ENCODE measurements at regions not wholly inside any gene's neighbourhood (a gene's known extent, or its start where the extent isn't known, plus 50 kb on each side); places are given as distances from the start of the nearest gene placed in this dataset.

GRCh38 chr1:56304975-56305374 lies 274.4 kb downstream of the PLPP3 start:
- DNase-seq, result no peak

- no peak for DNase-seq
These were observed 275.6 kb downstream of the PLPP3 start for GRCh38 chr1:56303805-56304204.

- no peak for DNase-seq
These were observed 276.5 kb downstream of the PLPP3 start for GRCh38 chr1:56302878-56303277.

DNA sequence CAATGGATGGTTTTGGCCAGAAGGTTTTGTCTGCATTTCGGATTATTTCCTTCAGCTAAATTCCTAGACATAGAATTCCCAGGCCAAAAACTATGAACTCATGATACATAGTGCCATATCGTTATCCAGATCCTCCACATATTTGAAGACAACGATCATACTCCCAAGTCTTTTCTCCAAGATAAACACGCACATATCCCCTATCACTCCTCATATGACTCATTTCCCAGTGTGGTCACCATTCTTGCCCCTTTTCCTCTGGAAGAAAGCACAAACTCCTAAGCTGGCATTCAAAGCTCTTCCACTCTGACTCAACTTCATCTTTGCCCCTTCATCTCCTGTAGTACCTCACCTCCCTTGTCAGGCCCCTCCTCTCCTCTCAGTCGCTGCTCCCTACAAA lies 277.6 kb downstream of the PLPP3 start:
- DNase-seq, result no peak

- no peak for DNase-seq
These were observed 278.5 kb downstream of the PLPP3 start for GRCh38 chr1:56300836-56301235.

DNA sequence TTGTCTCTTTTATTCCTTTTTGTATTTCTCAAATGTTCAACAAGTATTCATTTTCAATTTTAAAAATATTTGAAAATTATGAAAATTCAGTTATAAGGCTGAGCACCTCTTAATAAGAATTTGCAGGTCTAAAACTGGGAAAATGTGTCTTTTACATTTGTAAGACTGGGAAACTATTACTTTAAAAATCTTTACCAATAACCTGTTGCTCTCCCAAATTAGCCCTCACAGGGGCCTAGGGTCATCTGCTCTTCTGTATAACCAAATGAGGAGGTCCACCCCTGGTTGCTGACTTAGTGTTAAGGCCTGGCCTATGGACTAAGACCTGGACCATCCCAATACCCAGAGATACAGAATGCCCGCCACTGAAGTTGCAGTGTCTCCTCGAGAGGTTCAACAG lies 280.5 kb downstream of the PLPP3 start:
- no peak for DNase-seq

DNA sequence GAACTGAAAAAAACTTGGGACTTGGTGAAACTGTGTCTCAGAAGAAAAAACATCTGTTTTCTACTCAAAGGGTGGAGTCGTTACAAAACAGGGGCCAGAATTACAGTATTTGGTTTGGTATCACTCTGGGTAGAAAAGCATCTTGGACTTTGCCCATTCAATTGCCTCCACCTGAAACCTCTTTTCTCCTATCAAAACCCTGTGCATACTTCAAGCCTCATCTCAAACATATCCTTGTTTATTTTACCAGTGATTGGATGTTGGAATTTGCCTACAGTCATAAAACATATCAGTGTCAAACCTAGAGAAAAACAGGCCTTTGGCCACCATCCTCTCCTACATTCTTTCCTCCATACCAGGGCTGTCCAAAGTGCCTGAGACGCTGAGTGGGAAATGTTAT lies 281.5 kb downstream of the PLPP3 start:
- DNase-seq, result no peak

GRCh38 chr1:56297208-56297607 lies 282.2 kb downstream of the PLPP3 start:
- no peak for DNase-seq

DNA sequence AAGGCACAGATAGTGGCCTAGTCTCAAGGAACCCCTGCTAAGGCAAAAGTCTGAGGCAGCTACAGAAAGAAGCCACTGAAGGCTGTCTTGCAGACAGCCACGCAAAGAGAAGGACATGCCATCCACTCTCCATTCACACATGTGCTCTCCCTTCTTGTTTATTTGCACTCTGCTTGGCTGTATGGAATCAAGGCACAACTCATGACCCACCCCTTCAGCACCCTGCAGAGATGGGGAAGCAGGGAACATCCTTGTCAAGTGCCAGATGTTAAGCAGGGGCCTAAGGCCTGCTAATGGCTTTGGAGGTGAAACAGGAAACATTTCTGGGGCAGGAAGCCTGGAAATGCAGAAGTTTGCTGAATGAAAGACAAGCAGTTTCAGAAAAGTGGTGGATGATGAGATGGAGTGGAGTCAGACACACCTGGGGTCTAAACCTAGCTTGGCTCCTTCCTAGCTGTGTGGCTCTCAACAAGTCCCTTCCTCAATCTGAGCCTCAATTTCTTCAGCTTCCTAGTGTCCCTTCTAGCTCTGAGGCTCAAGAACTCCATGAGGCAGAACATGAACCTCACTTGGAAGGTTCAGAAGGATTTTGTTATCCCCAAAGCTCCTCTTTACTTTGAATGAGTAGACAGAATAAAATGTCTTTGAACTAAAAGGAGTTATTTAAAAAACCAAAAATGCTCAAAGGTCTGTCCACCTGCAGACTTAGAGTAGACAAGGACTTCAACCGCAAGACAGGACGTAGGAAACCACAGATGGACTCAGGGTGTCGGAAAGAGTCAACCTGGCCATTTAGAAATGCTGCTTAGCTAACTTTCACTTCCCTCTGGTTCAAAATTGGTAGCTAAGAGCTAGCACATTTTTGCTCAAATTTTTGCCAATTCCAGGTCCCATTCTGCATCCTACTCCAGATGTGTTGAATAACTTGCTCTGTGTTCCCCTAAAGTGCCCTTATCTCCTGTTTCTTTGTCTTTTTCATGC lies 283.1 kb downstream of the PLPP3 start:
- DNase-seq, result no peak

- DNase-seq, result no peak
These were observed 287.9 kb downstream of the PLPP3 start for GRCh38 chr1:56291374-56291919.

GRCh38 chr1:56289260-56289659 lies 290.1 kb downstream of the PLPP3 start:
- DNase-seq, result no peak

DNA sequence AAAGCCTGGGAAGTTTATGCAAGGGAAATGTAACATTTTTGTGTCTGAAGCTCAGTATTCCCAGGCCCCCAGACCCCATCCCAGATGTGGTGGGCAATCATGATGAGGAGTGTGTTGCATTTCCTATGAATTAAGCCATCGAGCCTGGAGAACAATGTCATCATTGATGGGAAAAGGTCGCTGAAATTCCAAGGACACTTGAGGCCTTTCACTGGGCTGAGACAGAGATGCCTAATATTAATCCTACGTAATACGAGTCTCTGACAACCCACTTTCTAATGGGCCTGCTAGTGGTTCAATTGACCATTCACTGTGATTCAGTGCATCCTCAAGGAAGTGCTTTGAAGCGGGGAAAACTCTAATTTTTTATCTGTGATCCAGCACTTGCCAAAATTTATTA lies 291.6 kb downstream of the PLPP3 start:
- DNase-seq, result no peak

DNA sequence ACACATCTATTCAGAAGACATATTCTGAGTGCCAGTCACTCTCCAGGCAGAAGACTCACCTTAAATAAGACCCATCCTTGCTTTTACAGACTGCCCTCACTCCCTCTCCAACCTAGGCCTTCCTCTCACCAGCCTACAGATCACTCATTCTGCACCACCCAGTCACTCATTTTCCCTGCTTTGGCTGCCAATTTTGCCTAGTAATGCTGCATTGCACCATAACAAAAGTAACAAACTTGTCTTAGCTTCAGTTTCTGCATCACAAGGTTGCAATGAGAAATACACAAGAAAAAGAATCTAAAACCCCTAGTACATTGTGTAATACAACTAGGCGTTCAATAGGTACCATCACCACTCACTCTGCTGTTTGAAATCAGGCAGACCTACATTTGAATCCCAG lies 292.4 kb downstream of the PLPP3 start:
- no peak for DNase-seq

DNA sequence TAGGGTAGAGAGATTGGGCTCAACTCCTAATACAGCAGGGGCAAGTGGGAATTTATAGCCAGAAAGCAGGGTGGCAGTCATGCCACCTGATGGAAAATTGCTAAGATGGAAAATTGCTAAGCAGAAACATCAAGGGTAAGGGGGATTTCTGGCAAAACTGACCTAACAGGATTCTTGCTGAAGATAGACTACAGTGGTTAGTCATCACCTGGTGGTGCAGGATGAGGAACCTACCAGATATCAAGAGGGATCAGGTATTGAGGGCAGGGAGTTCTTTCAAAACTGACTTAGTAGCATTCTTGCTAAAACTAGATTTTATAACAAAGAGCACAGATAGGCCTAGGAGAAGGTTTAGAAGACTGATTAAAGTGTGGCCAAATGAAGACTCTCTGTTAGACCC lies 292.9 kb downstream of the PLPP3 start:
- no peak for DNase-seq

GRCh38 chr1:56285554-56286402 lies 293.6 kb downstream of the PLPP3 start:
- DNase-seq, result no peak

DNA sequence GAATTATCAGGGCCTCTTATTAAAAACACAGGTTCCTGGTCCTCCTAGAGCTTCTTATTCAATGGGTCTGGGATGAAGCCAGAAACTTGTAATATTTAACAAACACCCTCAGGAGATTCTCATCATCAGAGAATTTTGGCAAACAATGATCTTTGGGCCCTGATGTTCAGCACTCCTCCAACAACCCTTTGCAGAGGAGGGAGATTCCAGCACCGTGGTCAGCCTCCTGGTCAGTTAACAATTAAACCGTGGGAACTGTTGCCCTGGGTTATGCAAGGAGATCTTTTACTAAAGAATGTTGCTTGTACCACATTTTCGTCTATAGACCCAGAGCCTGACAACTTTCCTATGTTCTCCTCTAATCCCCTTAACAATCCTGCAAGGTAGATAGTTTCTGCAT lies 294.4 kb downstream of the PLPP3 start:
- DNase-seq, result no peak

DNA sequence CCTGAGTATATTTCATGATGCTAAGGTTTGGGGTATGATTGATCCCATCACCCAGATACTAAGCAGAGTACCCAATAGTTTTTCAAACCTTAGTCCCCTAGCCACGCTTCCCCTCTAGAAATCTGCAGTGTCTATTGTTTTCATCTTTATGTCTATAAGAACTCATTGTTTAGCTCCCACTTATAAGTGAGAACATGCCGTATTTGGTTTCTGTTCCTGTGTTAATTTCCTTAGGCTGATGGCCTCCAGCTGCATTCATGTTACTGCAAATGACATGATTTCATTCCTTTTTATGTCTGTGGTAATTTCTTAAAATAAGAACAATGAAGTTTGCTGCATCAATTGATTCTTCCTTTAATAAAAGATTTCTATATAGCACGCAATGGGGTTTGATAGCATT lies 301.3 kb downstream of the PLPP3 start:
- no peak for DNase-seq

- DNase-seq, result no peak
These were observed 310.7 kb downstream of the PLPP3 start for GRCh38 chr1:56268519-56269140.

DNA sequence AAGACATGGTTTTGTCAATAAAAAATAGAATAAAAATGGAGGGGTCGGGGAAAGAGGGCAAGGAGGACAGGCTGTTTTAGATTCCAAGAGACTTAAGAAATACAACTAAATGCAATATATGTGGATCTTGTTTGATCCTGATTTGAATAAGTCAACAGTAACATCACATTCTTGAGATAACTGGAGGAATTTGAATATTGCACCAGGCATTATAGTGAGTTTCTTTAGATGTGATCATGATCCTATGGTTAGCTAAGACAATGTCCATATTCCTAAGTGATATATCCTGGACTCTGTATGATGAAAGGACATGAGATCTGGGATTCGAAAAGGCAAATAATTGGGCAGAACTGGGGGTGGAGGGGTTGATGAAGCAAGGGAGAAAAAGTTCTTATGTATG lies 311.8 kb downstream of the PLPP3 start:
- no peak for DNase-seq

DNA sequence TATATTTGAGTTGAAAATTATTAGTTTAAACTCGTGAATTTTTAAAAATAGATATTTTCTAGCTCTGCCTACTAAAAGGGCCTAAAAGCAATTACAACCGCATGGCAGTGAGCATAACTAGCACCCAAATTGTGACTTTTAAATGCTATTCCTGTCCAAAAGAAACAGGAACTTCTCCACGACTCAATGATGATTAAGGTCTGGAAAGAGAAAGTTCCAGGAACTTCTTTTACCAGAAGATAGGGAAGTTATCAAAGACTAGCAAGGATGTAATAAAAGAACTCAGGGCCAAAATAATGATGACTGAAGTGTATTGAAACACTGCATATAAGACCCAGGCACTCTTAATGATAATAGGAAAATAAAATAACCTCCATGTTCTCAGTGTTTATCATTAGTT lies 313.0 kb downstream of the PLPP3 start:
- DNase-seq, result no peak

DNA sequence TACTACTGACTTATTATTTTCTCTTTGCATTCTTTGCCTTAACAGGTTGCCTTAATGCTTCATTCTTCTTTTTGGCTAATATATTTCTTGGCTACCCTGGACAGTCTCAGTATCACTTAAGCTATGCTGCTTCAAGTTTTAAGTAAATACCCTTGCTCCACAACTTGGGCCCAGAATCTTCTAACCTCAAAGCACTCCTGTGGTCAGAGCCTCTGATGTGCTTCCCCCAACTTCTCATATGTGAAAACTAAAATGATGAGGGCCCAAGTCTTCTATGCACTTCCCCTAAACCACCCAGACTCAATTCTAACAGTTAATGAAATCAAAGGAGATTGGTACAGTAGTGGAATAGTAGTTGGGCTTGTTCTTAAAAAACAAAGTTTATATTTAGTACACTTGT lies 314.1 kb downstream of the PLPP3 start:
- DNase-seq, result no peak

- DNase-seq, result no peak
These were observed 315.5 kb downstream of the PLPP3 start for GRCh38 chr1:56263908-56264307.

GRCh38 chr1:56258371-56258770 lies 321.0 kb downstream of the PLPP3 start:
- no peak for DNase-seq
